ENCODE measurements at regions not wholly inside any gene's neighbourhood (a gene's known extent, or its start where the extent isn't known, plus 50 kb on each side); places are given as distances from the start of the nearest gene placed in this dataset.

- TF ChIP-seq CTCF (IDR thresholded peaks at IDR 0.05): no peak
- no peak for TF ChIP-seq EP300 (IDR thresholded peaks at IDR 0.05)
- no peak for TF ChIP-seq POLR2AphosphoS5 (IDR thresholded peaks at IDR 0.05)
These were observed 160.4 kb downstream of the SLIT2 start for GRCh38 chr4:20412072-20412471.
